Fibroblast of villous mesenchyme (primary cell): ENCODE measurements at regions not wholly inside any gene's neighbourhood (a gene's known extent, or its start where the extent isn't known, plus 50 kb on each side); places are given as distances from the start of the nearest gene placed in this dataset.

Experiments
- DNase-seq: peaks from one replicate; pipeline ENCODE4 v3.0.0-alpha.2; 2010; ENCODE audit warnings: low read depth
- H3K4me3 ChIP-seq: 2 replicates; pipeline ENCODE4 v1.5.1; 2011; ENCODE audit warnings: low read depth, mild to moderate bottlenecking, low read length
- CTCF ChIP-seq: IDR thresholded peaks from 2 replicates; pipeline ENCODE4 v1.5.1; 2012; ENCODE audit warnings: low read depth, mild to moderate bottlenecking, low read length; ENCODE audit not compliant: insufficient read depth

- no peak overlapping the region for H3K4me3 ChIP-seq
- no peak for DNase-seq
- no peak for TF ChIP-seq CTCF
Observed at GRCh38 chrX:39559229-39559628, 538.5 kb downstream of the BCOR start.

GRCh38 chrX:39560271-39560670 is 537.5 kb downstream of the BCOR start:
- DNase-seq, result no peak
- no peak for TF ChIP-seq CTCF
- H3K4me3 ChIP-seq, result no peak overlapping the region

- H3K4me3 ChIP-seq, result no peak overlapping the region
- TF ChIP-seq CTCF, result no peak
- DNase-seq, result no peak
Observed at GRCh38 chrX:39563178-39563577, 534.6 kb downstream of the BCOR start.

- no peak for DNase-seq
- no peak for TF ChIP-seq CTCF
- H3K4me3 ChIP-seq, result no peak overlapping the region
Observed at GRCh38 chrX:39564751-39565150, 533.0 kb downstream of the BCOR start.

- no peak overlapping the region for H3K4me3 ChIP-seq
- no peak for TF ChIP-seq CTCF
- no peak for DNase-seq
Observed at GRCh38 chrX:39574178-39574577, 523.6 kb downstream of the BCOR start.

GRCh38 chrX:39576041-39576872 is 521.5 kb downstream of the BCOR start:
- H3K4me3 ChIP-seq, result no peak overlapping the region
- no peak for DNase-seq
- TF ChIP-seq CTCF, result no peak
